ENCODE measurements at regions not wholly inside any gene's neighbourhood (a gene's known extent, or its start where the extent isn't known, plus 50 kb on each side); places are given as distances from the start of the nearest gene placed in this dataset.

GRCh38 chr4:164318350-164318749, 435.6 kb upstream of the SMIM31 start:
- Histone ChIP-seq H3K4me1 (ENCODE audit: low read length) (no peaks in the 10 kb centered on the region), H3K9ac (ENCODE audit: low read length) (no peak overlapping the region), H3K9me2 (replicated peaks; ENCODE audit: insufficient read depth, low read length) (no peaks in the 10 kb centered on the region), H3K27me3 (replicated peaks; ENCODE audit: insufficient read depth, low read length) (no peaks in the 10 kb centered on the region), H3K4me2 (ENCODE audit: low read depth, low read length) (no peak overlapping the region), H3K79me2 (ENCODE audit: low read length) (no peaks in the 10 kb centered on the region), H3K9me3 (replicated peaks; ENCODE audit: insufficient read depth, low read length) (no peaks in the 10 kb centered on the region), H3F3A (ENCODE audit: insufficient read depth, low read length) (no peaks in the 10 kb centered on the region), H4K20me1 (ENCODE audit: insufficient read depth, low read length) (no peaks in the 10 kb centered on the region), H3K36me3 (replicated peaks; ENCODE audit: insufficient read depth, low read length) (no peaks in the 10 kb centered on the region), H3K4me3 (ENCODE audit: low read length) (no peak overlapping the region), H3K27ac (ENCODE audit: low read length) (no peak overlapping the region), H2AFZ (ENCODE audit: low read length) (no peak overlapping the region)
- no peak for TF ChIP-seq CTCF (IDR thresholded peaks at IDR 0.05; ENCODE audit: low read length)
- no peak for TF ChIP-seq EZH2 (optimal IDR thresholded peaks at IDR 0.05; ENCODE audit: low read depth, low read length)
- TF ChIP-seq EZH2phosphoT487 (IDR thresholded peaks at IDR 0.05; ENCODE audit: low read length): no peak
- DNase-seq: no peak

- no peak overlapping the region for H2AFZ ChIP-seq (ENCODE audit: low read length)
These were observed 434.2 kb upstream of the SMIM31 start for GRCh38 chr4:164319688-164320087.

GRCh38 chr4:164320847-164321246, 433.1 kb upstream of the SMIM31 start:
- no peaks in the 10 kb centered on the region for H3K36me3 ChIP-seq (replicated peaks; ENCODE audit: insufficient read depth, low read length)
- H3K4me1 ChIP-seq (ENCODE audit: low read length): no peaks in the 10 kb centered on the region
- no peak overlapping the region for H3K4me2 ChIP-seq (ENCODE audit: low read depth, low read length)
- no peak overlapping the region for H3K4me3 ChIP-seq (ENCODE audit: low read length)
- TF ChIP-seq EZH2phosphoT487 (IDR thresholded peaks at IDR 0.05; ENCODE audit: low read length) (no peak), CTCF (IDR thresholded peaks at IDR 0.05; ENCODE audit: low read length) (no peak), EZH2 (optimal IDR thresholded peaks at IDR 0.05; ENCODE audit: low read depth, low read length) (no peak)
- no peak overlapping the region for H2AFZ ChIP-seq (ENCODE audit: low read length)
- DNase-seq: no peak
- no peaks in the 10 kb centered on the region for H3K79me2 ChIP-seq (ENCODE audit: low read length)
- no peaks in the 10 kb centered on the region for H3K9me2 ChIP-seq (replicated peaks; ENCODE audit: insufficient read depth, low read length)
- H3K27me3 ChIP-seq (replicated peaks; ENCODE audit: insufficient read depth, low read length): no peaks in the 10 kb centered on the region
- no peaks in the 10 kb centered on the region for H3K9me3 ChIP-seq (replicated peaks; ENCODE audit: insufficient read depth, low read length)
- H3F3A ChIP-seq (ENCODE audit: insufficient read depth, low read length): no peaks in the 10 kb centered on the region
- H4K20me1 ChIP-seq (ENCODE audit: insufficient read depth, low read length): no peaks in the 10 kb centered on the region
- H3K27ac ChIP-seq (ENCODE audit: low read length): no peak overlapping the region
- no peak overlapping the region for H3K9ac ChIP-seq (ENCODE audit: low read length)

More at GRCh38 chr4:164319688-164320087, 434.2 kb upstream of the SMIM31 start:
- Histone ChIP-seq H3F3A (ENCODE audit: insufficient read depth, low read length) (no peaks in the 10 kb centered on the region), H3K4me3 (ENCODE audit: low read length) (no peak overlapping the region), H3K36me3 (replicated peaks; ENCODE audit: insufficient read depth, low read length) (no peaks in the 10 kb centered on the region), H3K27me3 (replicated peaks; ENCODE audit: insufficient read depth, low read length) (no peaks in the 10 kb centered on the region), H3K9ac (ENCODE audit: low read length) (no peak overlapping the region), H4K20me1 (ENCODE audit: insufficient read depth, low read length) (no peaks in the 10 kb centered on the region), H3K4me1 (ENCODE audit: low read length) (no peaks in the 10 kb centered on the region), H3K27ac (ENCODE audit: low read length) (no peak overlapping the region), H3K9me3 (replicated peaks; ENCODE audit: insufficient read depth, low read length) (no peaks in the 10 kb centered on the region), H3K79me2 (ENCODE audit: low read length) (no peaks in the 10 kb centered on the region), H3K4me2 (ENCODE audit: low read depth, low read length) (no peak overlapping the region), H3K9me2 (replicated peaks; ENCODE audit: insufficient read depth, low read length) (no peaks in the 10 kb centered on the region)
- DNase-seq: no peak
- TF ChIP-seq EZH2phosphoT487 (IDR thresholded peaks at IDR 0.05; ENCODE audit: low read length): no peak
- TF ChIP-seq EZH2 (optimal IDR thresholded peaks at IDR 0.05; ENCODE audit: low read depth, low read length): no peak
- no peak for TF ChIP-seq CTCF (IDR thresholded peaks at IDR 0.05; ENCODE audit: low read length)
